T-helper 1 cell treated with Interleukin-12 subunit alpha and Interleukin-12 subunit beta and Interleukin-4 antibody, amounts not matched to agents 30 μg/mL and 1 μg/mL, for 36 hours (primary cell): ENCODE measurements at regions not wholly inside any gene's neighbourhood (a gene's known extent, or its start where the extent isn't known, plus 50 kb on each side); places are given as distances from the start of the nearest gene placed in this dataset.

Source experiments
- H3K27ac Mint-ChIP-seq: one replicate; pipeline ENCODE4 v1.8.0; 2021; ENCODE audit warnings: mild to moderate bottlenecking, mixed read lengths
- H3K27me3 Mint-ChIP-seq: one replicate; pipeline ENCODE4 v1.8.0; 2021; ENCODE audit warnings: low read depth, mixed read lengths
- H3K36me3 Mint-ChIP-seq: one replicate; pipeline ENCODE4 v1.8.0; 2021; ENCODE audit warnings: low read depth, mixed read lengths
- H3K4me1 Mint-ChIP-seq: one replicate; pipeline ENCODE4 v1.8.0; 2021; ENCODE audit warnings: low read depth, mixed read lengths
- H3K4me3 Mint-ChIP-seq: one replicate; pipeline ENCODE4 v1.8.0; 2021; ENCODE audit warnings: mild to moderate bottlenecking, moderate library complexity, mixed read lengths
- H3K9me3 Mint-ChIP-seq: one replicate; pipeline ENCODE4 v1.8.0; 2021; ENCODE audit warnings: mixed read lengths

- H3K36me3 Mint-ChIP-seq, result no peaks in the 10 kb centered on the region
- H3K4me3 Mint-ChIP-seq, result no peak overlapping the region
- no peaks in the 10 kb centered on the region for H3K27me3 Mint-ChIP-seq
- peaks cover 5% of the 10 kb centered on the region for H3K9me3 Mint-ChIP-seq
- H3K4me1 Mint-ChIP-seq, result peaks cover 2% of the 10 kb centered on the region
- no peak overlapping the region for H3K27ac Mint-ChIP-seq
These were observed 290.2 kb upstream of the TCF4 start for GRCh38 chr18:55878224-55878623.

- Mint-ChIP-seq H3K4me1 (peaks cover 2% of the 10 kb centered on the region), H3K4me3 (no peak overlapping the region), H3K27ac (no peak overlapping the region)
These were observed 289.3 kb upstream of the TCF4 start for GRCh38 chr18:55877321-55877720.

GRCh38 chr18:55876254-55876653 lies 288.3 kb upstream of the TCF4 start:
- H3K4me3 Mint-ChIP-seq, result no peak overlapping the region
- no peak overlapping the region for H3K27ac Mint-ChIP-seq
- peaks cover 5% of the 10 kb centered on the region for H3K9me3 Mint-ChIP-seq
- no peaks in the 10 kb centered on the region for H3K36me3 Mint-ChIP-seq
- peaks cover 2% of the 10 kb centered on the region for H3K4me1 Mint-ChIP-seq
- no peaks in the 10 kb centered on the region for H3K27me3 Mint-ChIP-seq

More at GRCh38 chr18:55877321-55877720, 289.3 kb upstream of the TCF4 start:
- Mint-ChIP-seq H3K27me3 (no peaks in the 10 kb centered on the region), H3K36me3 (no peaks in the 10 kb centered on the region), H3K9me3 (peaks cover 5% of the 10 kb centered on the region)

GRCh38 chr18:55875371-55875901 lies 287.4 kb upstream of the TCF4 start:
- H3K4me3 Mint-ChIP-seq, result no peak overlapping the region
- H3K9me3 Mint-ChIP-seq, result peaks cover 5% of the 10 kb centered on the region
- no peaks in the 10 kb centered on the region for H3K27me3 Mint-ChIP-seq
- peaks cover 2% of the 10 kb centered on the region for H3K4me1 Mint-ChIP-seq
- no peak overlapping the region for H3K27ac Mint-ChIP-seq
- H3K36me3 Mint-ChIP-seq, result no peaks in the 10 kb centered on the region

GRCh38 chr18:55869556-55870501 lies 281.8 kb upstream of the TCF4 start:
- H3K9me3 Mint-ChIP-seq, result no peaks in the 10 kb centered on the region
- no peaks in the 10 kb centered on the region for H3K36me3 Mint-ChIP-seq
- no peaks in the 10 kb centered on the region for H3K4me1 Mint-ChIP-seq
- H3K27me3 Mint-ChIP-seq, result no peaks in the 10 kb centered on the region
- H3K27ac Mint-ChIP-seq, result no peak overlapping the region
- no peak overlapping the region for H3K4me3 Mint-ChIP-seq

- Mint-ChIP-seq H3K9me3 (no peaks in the 10 kb centered on the region), H3K27me3 (no peaks in the 10 kb centered on the region), H3K27ac (no peak overlapping the region), H3K36me3 (no peaks in the 10 kb centered on the region), H3K4me1 (no peaks in the 10 kb centered on the region), H3K4me3 (no peak overlapping the region)
These were observed 280.9 kb upstream of the TCF4 start for GRCh38 chr18:55868909-55869308.

- H3K4me1 Mint-ChIP-seq, result no peaks in the 10 kb centered on the region
These were observed 278.9 kb upstream of the TCF4 start for GRCh38 chr18:55866886-55867285.

GRCh38 chr18:55866006-55866405 lies 278.0 kb upstream of the TCF4 start:
- H3K9me3 Mint-ChIP-seq, result no peaks in the 10 kb centered on the region
- H3K27me3 Mint-ChIP-seq, result no peaks in the 10 kb centered on the region
- no peaks in the 10 kb centered on the region for H3K4me1 Mint-ChIP-seq
- no peaks in the 10 kb centered on the region for H3K36me3 Mint-ChIP-seq
- no peak overlapping the region for H3K4me3 Mint-ChIP-seq
- H3K27ac Mint-ChIP-seq, result no peak overlapping the region

More at GRCh38 chr18:55866886-55867285, 278.9 kb upstream of the TCF4 start:
- Mint-ChIP-seq H3K4me3 (no peak overlapping the region), H3K27ac (no peak overlapping the region), H3K36me3 (no peaks in the 10 kb centered on the region), H3K27me3 (no peaks in the 10 kb centered on the region), H3K9me3 (no peaks in the 10 kb centered on the region)

- Mint-ChIP-seq H3K36me3 (no peaks in the 10 kb centered on the region), H3K27ac (no peak overlapping the region), H3K9me3 (no peaks in the 10 kb centered on the region), H3K4me1 (no peaks in the 10 kb centered on the region), H3K27me3 (no peaks in the 10 kb centered on the region), H3K4me3 (no peak overlapping the region)
These were observed 276.3 kb upstream of the TCF4 start for GRCh38 chr18:55864281-55864680.

GRCh38 chr18:55863876-55864275 lies 275.9 kb upstream of the TCF4 start:
- H3K27ac Mint-ChIP-seq, result no peak overlapping the region

GRCh38 chr18:55863391-55863706 lies 275.4 kb upstream of the TCF4 start:
- Mint-ChIP-seq H3K27ac (no peak overlapping the region), H3K4me1 (no peaks in the 10 kb centered on the region), H3K9me3 (no peaks in the 10 kb centered on the region), H3K27me3 (no peaks in the 10 kb centered on the region), H3K4me3 (no peak overlapping the region), H3K36me3 (no peaks in the 10 kb centered on the region)

More at GRCh38 chr18:55863876-55864275, 275.9 kb upstream of the TCF4 start:
- Mint-ChIP-seq H3K9me3 (no peaks in the 10 kb centered on the region), H3K4me3 (no peak overlapping the region), H3K4me1 (no peaks in the 10 kb centered on the region), H3K27me3 (no peaks in the 10 kb centered on the region), H3K36me3 (no peaks in the 10 kb centered on the region)

- Mint-ChIP-seq H3K36me3 (no peaks in the 10 kb centered on the region), H3K4me3 (no peak overlapping the region), H3K27me3 (no peaks in the 10 kb centered on the region), H3K9me3 (no peaks in the 10 kb centered on the region), H3K27ac (no peak overlapping the region), H3K4me1 (no peaks in the 10 kb centered on the region)
These were observed 274.9 kb upstream of the TCF4 start for GRCh38 chr18:55862693-55863390.

- no peak overlapping the region for H3K4me3 Mint-ChIP-seq
- H3K27ac Mint-ChIP-seq, result no peak overlapping the region
- H3K27me3 Mint-ChIP-seq, result no peaks in the 10 kb centered on the region
- no peaks in the 10 kb centered on the region for H3K4me1 Mint-ChIP-seq
- H3K36me3 Mint-ChIP-seq, result no peaks in the 10 kb centered on the region
- no peaks in the 10 kb centered on the region for H3K9me3 Mint-ChIP-seq
These were observed 273.3 kb upstream of the TCF4 start for GRCh38 chr18:55861266-55861665.

GRCh38 chr18:55858661-55859515 lies 270.9 kb upstream of the TCF4 start:
- Mint-ChIP-seq H3K4me3 (no peak overlapping the region), H3K36me3 (no peaks in the 10 kb centered on the region), H3K27me3 (no peaks in the 10 kb centered on the region), H3K4me1 (no peaks in the 10 kb centered on the region), H3K9me3 (no peaks in the 10 kb centered on the region), H3K27ac (no peak overlapping the region)
